ENCODE measurements at regions not wholly inside any gene's neighbourhood (a gene's known extent, or its start where the extent isn't known, plus 50 kb on each side); places are given as distances from the start of the nearest gene placed in this dataset.

GRCh38 chr6:44047179-44047546 is 80.1 kb downstream of the MRPL14 start:
- no peak overlapping the region for H3K4me3 ChIP-seq (replicated peaks; ENCODE audit: insufficient read depth, low read length)
- H3K27ac ChIP-seq (replicated peaks) = no peak overlapping the region
- DNase-seq (ENCODE audit: low read depth in 1 of 2, low spot score in 1 of 2) = no peak
- no peaks in the 10 kb centered on the region for H3K27me3 ChIP-seq (ENCODE audit: insufficient read depth, poor library complexity, severe bottlenecking)
- TF ChIP-seq SPI1 (IDR thresholded peaks at IDR 0.05; ENCODE audit: borderline replicate concordance, low read depth) (no peak), GABPA (IDR thresholded peaks at IDR 0.05; ENCODE audit: low read depth) (no peak), CTCF (IDR thresholded peaks at IDR 0.05; ENCODE audit: insufficient read depth, low read length) (no peak), POLR2AphosphoS5 (IDR thresholded peaks at IDR 0.05; ENCODE audit: low read depth) (no peak), REST (IDR thresholded peaks at IDR 0.05; ENCODE audit: insufficient replicate concordance, low read depth) (no peak)

- Histone ChIP-seq H3K27ac (replicated peaks) (no peak overlapping the region), H3K4me3 (replicated peaks; ENCODE audit: insufficient read depth, low read length) (no peak overlapping the region), H3K27me3 (ENCODE audit: insufficient read depth, poor library complexity, severe bottlenecking) (no peaks in the 10 kb centered on the region)
- TF ChIP-seq GABPA (IDR thresholded peaks at IDR 0.05; ENCODE audit: low read depth) (no peak), CTCF (IDR thresholded peaks at IDR 0.05; ENCODE audit: insufficient read depth, low read length) (no peak), REST (IDR thresholded peaks at IDR 0.05; ENCODE audit: insufficient replicate concordance, low read depth) (no peak), POLR2AphosphoS5 (IDR thresholded peaks at IDR 0.05; ENCODE audit: low read depth) (no peak), SPI1 (IDR thresholded peaks at IDR 0.05; ENCODE audit: borderline replicate concordance, low read depth) (no peak)
- no peak for DNase-seq (ENCODE audit: low read depth in 1 of 2, low spot score in 1 of 2)
Observed at GRCh38 chr6:44046516-44047178, 80.6 kb downstream of the MRPL14 start.

GRCh38 chr6:44045672-44046015 is 81.6 kb downstream of the MRPL14 start:
- DNase-seq (ENCODE audit: low read depth in 1 of 2, low spot score in 1 of 2) = no peak
- TF ChIP-seq CTCF (IDR thresholded peaks at IDR 0.05; ENCODE audit: insufficient read depth, low read length) (no peak), REST (IDR thresholded peaks at IDR 0.05; ENCODE audit: insufficient replicate concordance, low read depth) (no peak), SPI1 (IDR thresholded peaks at IDR 0.05; ENCODE audit: borderline replicate concordance, low read depth) (no peak), POLR2AphosphoS5 (IDR thresholded peaks at IDR 0.05; ENCODE audit: low read depth) (no peak), GABPA (IDR thresholded peaks at IDR 0.05; ENCODE audit: low read depth) (no peak)
- no peak overlapping the region for H3K27ac ChIP-seq (replicated peaks)
- H3K4me3 ChIP-seq (replicated peaks; ENCODE audit: insufficient read depth, low read length) = no peak overlapping the region
- no peaks in the 10 kb centered on the region for H3K27me3 ChIP-seq (ENCODE audit: insufficient read depth, poor library complexity, severe bottlenecking)
